Activated CD4-positive, alpha-beta T cell treated with anti-CD3 and anti-CD28 coated beads for 48 hours (primary cell): ENCODE measurements at regions not wholly inside any gene's neighbourhood (a gene's known extent, or its start where the extent isn't known, plus 50 kb on each side); places are given as distances from the start of the nearest gene placed in this dataset.
A peak's percentile ranks its signal among the peaks of the same experiment; 100 is the strongest.
"Not testable (repeated sequence)": the region's sequence is repeated elsewhere in the genome, so short reads cannot be mapped to it uniquely, and the experiment has no call there.

Source experiments
- DNase-seq: peaks from one replicate; pipeline ENCODE4 v3.0.0-alpha.2; 2020

DNA sequence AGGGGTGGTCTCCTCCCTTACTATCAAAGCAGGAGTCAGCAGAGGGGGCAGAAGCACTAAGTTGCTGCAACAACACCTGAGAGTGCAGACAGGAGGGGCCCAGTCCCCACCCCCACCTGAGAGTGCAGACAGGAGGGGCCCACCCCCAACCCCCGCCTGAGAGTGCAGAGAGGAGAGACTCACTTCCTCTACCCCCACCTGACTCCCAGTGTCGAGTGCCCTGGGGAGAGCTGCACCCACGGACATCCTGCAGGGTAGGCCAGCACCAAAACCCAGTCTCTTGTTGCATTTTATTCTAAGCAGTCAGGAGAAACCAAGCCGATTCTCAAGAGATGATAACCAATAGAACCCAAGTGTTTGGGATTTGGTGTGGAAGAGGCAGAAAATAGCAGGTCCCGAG lies 78.4 kb downstream of the NAPG start:
- DNase-seq = no peak

DNA sequence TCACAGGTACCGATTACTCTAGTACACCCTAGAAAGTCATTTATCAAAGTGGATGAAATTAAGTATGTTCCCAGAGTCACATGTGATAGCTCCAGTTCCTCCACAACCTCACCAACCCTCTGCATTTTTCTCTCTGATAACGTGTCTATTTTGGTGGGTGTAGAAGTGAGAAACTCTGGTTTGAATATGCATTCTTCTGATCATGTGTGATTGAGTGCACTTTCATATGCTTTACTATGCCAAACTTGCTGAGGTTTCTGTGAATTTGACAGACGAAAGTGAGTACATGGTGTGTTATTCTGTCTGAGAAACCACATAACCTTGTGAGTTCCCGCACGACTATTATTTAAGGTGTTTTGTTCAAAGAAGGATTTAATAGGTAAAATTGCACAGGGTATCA lies 81.1 kb downstream of the NAPG start:
- not testable (repeated sequence) for DNase-seq

DNA sequence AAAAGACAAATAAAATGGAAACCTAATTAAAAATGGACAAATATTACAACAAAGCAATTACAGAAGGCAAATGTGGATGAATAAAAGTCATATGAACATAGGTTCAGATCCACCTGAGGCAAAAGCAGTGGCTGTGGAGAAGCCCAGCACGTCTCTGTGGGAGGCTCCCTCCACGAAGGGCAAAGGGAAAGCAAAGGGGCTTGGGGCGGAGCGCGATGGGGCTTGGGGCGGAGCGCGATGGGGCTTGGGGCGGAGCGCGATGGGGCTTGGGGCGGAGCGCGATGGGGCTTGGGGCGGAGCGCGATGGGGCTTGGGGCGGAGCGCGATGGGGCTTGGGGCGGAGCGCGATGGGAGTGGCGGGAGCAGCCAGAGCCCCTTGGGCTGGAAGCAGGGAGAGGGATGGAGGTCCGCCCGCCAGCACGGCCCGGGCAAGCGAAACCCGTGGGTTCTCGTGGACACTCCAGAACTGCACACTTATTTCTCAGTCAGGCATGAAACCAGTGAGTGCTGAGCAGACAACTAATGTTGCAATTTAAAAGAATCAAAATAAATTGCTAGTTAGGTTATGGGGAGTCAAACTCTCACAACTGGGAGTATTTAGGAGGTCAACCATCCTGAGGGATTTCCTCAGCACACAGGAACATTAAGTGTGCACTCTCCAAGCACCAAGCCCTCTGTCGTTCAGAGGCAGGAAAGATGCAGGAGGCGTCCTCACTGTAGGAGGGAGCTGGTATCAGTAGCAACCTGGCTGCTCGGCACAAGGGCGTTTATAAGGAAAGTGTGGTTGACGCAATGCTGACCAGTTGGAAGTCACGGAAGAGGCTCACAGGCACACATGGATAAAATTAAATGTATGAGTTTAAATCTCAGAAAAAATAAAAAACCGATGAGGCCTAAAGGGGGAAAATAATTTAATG lies 81.8 kb downstream of the NAPG start:
- DNase-seq = not testable (repeated sequence)

DNA sequence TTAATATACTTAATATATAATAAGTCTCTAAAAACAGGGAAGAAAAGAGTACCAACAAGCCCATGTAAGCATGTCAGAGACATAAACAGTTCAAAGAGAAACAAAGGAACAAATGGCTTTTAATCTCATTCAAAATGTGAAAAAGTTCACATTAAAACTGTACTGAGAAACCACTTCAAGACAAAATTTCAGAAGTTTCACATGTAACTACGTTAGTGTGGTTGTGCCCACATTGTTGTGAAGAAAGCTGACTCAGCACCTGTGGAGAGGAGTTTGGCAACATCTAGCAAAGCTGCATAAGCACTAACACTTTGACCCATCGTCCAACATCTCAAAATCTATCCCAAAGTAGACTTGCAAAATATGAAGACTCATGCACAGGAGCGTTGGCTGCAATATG lies 82.6 kb downstream of the NAPG start:
- DNase-seq = not testable (repeated sequence)

DNA sequence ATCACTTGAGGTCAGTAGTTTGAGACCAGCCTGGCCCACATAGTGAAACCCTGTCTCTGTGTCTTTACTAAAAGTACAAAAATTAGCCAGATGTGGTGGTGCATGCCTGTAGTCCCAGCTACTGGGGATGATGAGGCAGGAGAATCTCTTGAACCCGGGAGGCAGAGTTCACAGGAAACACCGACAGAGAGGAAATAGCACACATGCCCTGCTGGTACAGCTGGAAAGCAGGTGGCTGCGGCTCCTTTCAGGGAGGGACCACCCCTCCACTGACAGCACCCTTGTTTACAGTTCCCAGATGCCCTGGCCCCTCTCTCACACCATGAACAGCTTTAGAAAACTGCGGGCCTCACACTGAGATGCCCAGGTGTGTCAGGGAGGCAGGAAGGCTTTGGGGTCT lies 83.2 kb downstream of the NAPG start:
- not testable (repeated sequence) for DNase-seq

DNA sequence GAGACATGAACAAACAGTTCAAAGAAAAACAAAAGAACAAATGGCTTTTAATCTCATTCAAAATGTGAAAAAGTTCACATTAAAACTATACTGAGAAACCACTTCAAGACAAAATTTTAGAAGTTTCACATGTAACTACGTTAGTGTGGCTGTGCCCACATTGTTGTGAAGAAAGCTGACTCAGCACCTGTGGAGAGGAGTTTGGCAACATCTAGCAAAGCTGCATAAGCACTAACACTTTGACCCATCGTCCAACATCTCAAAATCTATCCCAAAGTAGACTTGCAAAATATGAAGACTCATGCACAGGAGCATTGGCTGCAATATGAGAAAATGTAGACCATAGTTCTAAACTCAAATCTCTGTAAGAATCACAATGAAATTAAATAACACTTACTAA lies 87.4 kb downstream of the NAPG start:
- DNase-seq = peak; percentile 4

DNA sequence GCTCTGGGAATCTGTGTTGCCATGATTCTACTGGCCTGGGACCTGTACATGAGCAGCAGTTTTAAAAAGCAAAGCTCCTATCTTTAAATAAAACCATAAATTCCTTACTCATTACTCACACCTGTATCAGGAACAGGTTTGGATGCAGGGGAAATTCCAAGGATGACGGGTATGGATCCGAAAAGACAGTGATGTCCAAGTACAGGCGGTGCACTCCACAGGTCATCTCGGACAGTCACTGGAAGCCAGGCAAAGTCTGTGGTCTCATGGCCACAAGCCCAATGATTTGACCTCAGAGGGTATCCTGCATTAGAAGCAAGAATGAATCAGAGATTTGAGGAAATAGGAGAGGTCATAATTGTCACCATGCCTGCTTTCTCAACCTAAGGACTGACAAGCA lies 90.9 kb downstream of the NAPG start:
- not testable (repeated sequence) for DNase-seq

DNA sequence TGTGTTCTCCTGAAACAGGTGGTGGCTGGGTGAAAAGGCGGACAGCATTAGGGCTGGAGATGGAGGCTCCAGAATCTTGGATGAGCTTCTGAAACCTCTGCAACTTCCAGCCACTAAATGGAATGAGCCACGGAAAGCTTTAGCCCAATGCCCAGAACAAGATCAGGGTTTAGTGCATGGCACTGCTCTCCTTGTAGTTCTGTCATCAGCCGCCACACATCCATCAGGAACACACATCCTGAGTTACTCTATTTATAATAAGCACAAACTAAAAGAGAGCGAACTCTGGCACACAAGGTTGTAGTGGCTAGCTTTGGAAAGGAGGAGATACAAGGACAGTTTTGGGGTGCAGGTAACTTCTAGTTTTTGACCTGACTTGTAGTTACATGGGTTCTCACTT lies 93.0 kb downstream of the NAPG start:
- not testable (repeated sequence) for DNase-seq

DNA sequence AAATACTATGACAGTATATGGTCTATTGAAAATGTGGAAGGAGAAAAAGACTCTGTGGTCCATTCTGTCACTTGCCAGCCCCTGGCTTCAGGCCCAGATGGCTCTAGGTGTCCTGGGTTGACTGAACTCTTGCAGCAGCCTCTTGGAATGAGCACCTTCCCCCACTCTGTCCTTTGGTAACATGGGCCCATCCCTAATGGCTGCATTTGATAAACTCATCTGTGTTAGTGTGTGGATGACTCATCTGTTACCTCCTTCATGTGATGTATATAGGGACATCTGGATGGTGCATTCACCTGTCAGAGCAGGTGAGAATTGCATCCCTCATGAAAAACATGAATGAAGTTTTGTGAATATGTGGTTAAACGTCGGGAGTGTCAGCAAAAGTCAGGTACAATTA lies 93.5 kb downstream of the NAPG start:
- not testable (repeated sequence) for DNase-seq

DNA sequence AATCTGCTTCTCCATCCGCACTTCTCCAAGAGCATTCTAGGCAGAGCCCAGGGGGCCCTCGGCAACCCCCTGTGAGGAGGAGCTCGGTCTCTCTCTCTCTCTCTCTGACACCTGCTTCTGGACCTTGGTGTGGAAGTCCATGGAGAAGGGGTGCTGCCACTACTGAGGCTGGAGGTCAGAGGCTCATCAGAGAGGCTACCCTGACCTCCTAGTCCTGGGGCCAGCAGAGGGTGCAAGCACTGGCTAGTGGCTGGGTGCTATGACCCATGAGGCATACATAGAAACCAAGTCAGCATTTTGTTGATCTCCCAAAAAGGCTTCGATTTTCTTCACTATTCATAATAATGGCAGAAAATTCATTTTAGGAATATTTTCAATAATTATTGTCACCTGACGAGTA lies 94.0 kb downstream of the NAPG start:
- not testable (repeated sequence) for DNase-seq
